GM12878 (cell line): ENCODE measurements at regions not wholly inside any gene's neighbourhood (a gene's known extent, or its start where the extent isn't known, plus 50 kb on each side); places are given as distances from the start of the nearest gene placed in this dataset.

Source experiments
- ATAC-seq: fragments of 200-7000 bp; cut with Tn5 transposase; 3 replicates; pipeline ENCODE4 v1.9.1; 2020; ENCODE audit warnings: mild to moderate bottlenecking, moderate library complexity
- BruUV-seq: library from RNA; stranded (reverse); fragments of 400-500 nt; replicated peaks from 2 replicates; lab custom pipeline; 2021; lab: Mats Ljungman, UMichigan
- CTCF ChIA-PET: fragments of 300-600 bp; sonication (Branson Sonifier 250); formaldehyde crosslinking; extraction: SDS; loops from one replicate; lab custom pipeline; 2021; ENCODE audit warnings: inconsistent platforms; lab: Yijun Ruan, JAX
- POLR2A ChIA-PET: fragments of 350-600 bp; formaldehyde crosslinking; extraction: SDS; loops from one replicate; lab custom pipeline; 2021; ENCODE audit warnings: inconsistent platforms; lab: Charles Lee
- RAD21 ChIA-PET: fragments of 300-600 bp; sonication (Branson Sonifier 250); formaldehyde crosslinking; loops from one replicate; lab custom pipeline; 2023; ENCODE audit warnings: antibody characterized with exemption; ENCODE audit not compliant: unreplicated experiment; lab: Charles Lee
- SMC1A ChIA-PET: fragments of 300-600 bp; sonication (Branson Sonifier 250); formaldehyde crosslinking; loops from one replicate; lab custom pipeline; 2023; ENCODE audit not compliant: unreplicated experiment, uncharacterized antibody; lab: Charles Lee
- DNase-seq: peaks from one replicate; pipeline ENCODE4 v3.0.0-alpha.2; 2011; ENCODE audit warnings: low read depth, low spot score
- FAIRE-seq: peaks from 3 replicates; lab custom pipeline; 2011; peaks lifted over from hg19 to GRCh38; lab: Jason Lieb, UNC
- H2AFZ ChIP-seq: 2 replicates; pipeline ENCODE4 v1.6.0; 2011; ENCODE audit warnings: low read depth, low read length, control low read depth; ENCODE audit not compliant: control insufficient read depth
- H3K27ac ChIP-seq: 2 replicates; pipeline ENCODE4 v1.5.1; 2011; ENCODE audit warnings: control low read depth; ENCODE audit not compliant: control insufficient read depth, insufficient read depth
- H3K27me3 ChIP-seq, 2 experiments: replicated peaks in 1 of 2; 2 replicates each; pipeline versions ENCODE4 v1.6.0 to v1.6.1; 2011; ENCODE audit warnings: low read length in 1 of 2; ENCODE audit not compliant: control insufficient read depth in 2 of 2, insufficient read depth in 2 of 2
- H3K36me3 ChIP-seq, 2 experiments: 2 replicates each; pipeline ENCODE4 v1.5.1; 2011; ENCODE audit warnings: low read length in 1 of 2; ENCODE audit not compliant: control insufficient read depth in 2 of 2, insufficient read depth in 2 of 2
- H3K4me1 ChIP-seq: 2 replicates; pipeline ENCODE4 v1.6.1; 2011; ENCODE audit warnings: mild to moderate bottlenecking, low read length, moderate library complexity, mixed read lengths; ENCODE audit not compliant: control insufficient read depth, insufficient read depth
- H3K4me2 ChIP-seq: 2 replicates; pipeline ENCODE4 v1.6.0; 2011; ENCODE audit warnings: control low read depth; ENCODE audit not compliant: control insufficient read depth, insufficient read depth
- H3K4me3 ChIP-seq: fragments of 200-600 bp; sonication (generic); 2 replicates; pipeline ENCODE4 v1.5.1; 2016
- H3K79me2 ChIP-seq: 2 replicates; pipeline ENCODE4 v1.6.0; 2011; ENCODE audit warnings: low read length; ENCODE audit not compliant: control insufficient read depth, insufficient read depth
- H3K9ac ChIP-seq: 2 replicates; pipeline ENCODE4 v1.8.0; 2011; ENCODE audit warnings: low read length, control low read depth, mixed read lengths; ENCODE audit not compliant: control insufficient read depth, insufficient read depth
- H3K9me3 ChIP-seq: replicated peaks from 3 replicates; pipeline ENCODE4 v1.5.1; 2011; ENCODE audit warnings: mild to moderate bottlenecking, low read length; ENCODE audit not compliant: control insufficient read depth, insufficient read depth
- H4K20me1 ChIP-seq: 2 replicates; pipeline ENCODE4 v1.6.0; 2011; ENCODE audit not compliant: control insufficient read depth, insufficient read depth
- ATF7 ChIP-seq: fragments of 450-650 bp; IDR thresholded peaks from 2 replicates; pipeline ENCODE4 v1.6.1; 2016; ENCODE audit warnings: low read depth, mild to moderate bottlenecking
- BCL11A ChIP-seq: IDR thresholded peaks from 2 replicates; pipeline ENCODE4 v1.6.1; 2011; ENCODE audit warnings: low read depth, low read length
- ETV6 ChIP-seq, 2 experiments: fragments of 450-650 bp in 1 of 2; IDR thresholded peaks in 1 of 2; conservative IDR thresholded peaks in 1 of 2; 2 replicates each; pipeline ENCODE4 v1.6.1; 2014; ENCODE audit warnings: antibody characterized with exemption in 1 of 2, borderline replicate concordance in 1 of 2, low read depth in 1 of 2, mild to moderate bottlenecking in 1 of 2, moderate library complexity in 1 of 2
- MLLT1 ChIP-seq: fragments of 450-650 bp; IDR thresholded peaks from 2 replicates; pipeline ENCODE4 v1.6.1; 2016; ENCODE audit warnings: mild to moderate bottlenecking
- MTA3 ChIP-seq: IDR thresholded peaks from 2 replicates; pipeline ENCODE4 v1.6.1; 2012; ENCODE audit warnings: low read length, inconsistent platforms, borderline replicate concordance
- ZNF24 ChIP-seq: fragments of 450-650 bp; IDR thresholded peaks from 2 replicates; pipeline ENCODE4 v1.6.1; 2017; ENCODE audit warnings: antibody characterized with exemption, mild to moderate bottlenecking
- WGBS: methylation state at CpG from one replicate; pipeline ENCODE4 v1.1.6; 2016; ENCODE audit warnings: low lambda C conversion rate; ENCODE audit not compliant: insufficient replicate concordance, insufficient coverage; ENCODE audit errors: missing lambda C conversion rate; 5-methylcytosine and 5-hydroxymethylcytosine counted together
- in situ Hi-C: fragments of 300-500 bp; cut with MboI; formaldehyde crosslinking; loops from 9 replicates; pipeline ENCODE4 v1.14.3; 2018; ENCODE audit warnings: mixed read lengths
- intact Hi-C: fragments of 100-400 bp; cut with micrococcal nuclease; formaldehyde crosslinking; loops from one replicate; pipeline ENCODE4 v1.14.2; 2022; ENCODE audit not compliant: unreplicated experiment
- TF ChIP-seq, protein P1 (sequence below): IDR thresholded peaks from 2 replicates; pipeline ENCODE4 v1.6.1; 2011; ENCODE audit warnings: borderline replicate concordance, low read depth, mild to moderate bottlenecking, moderate library complexity, low read length; ENCODE audit not compliant: insufficient read depth, poor library complexity, severe bottlenecking

DNA sequence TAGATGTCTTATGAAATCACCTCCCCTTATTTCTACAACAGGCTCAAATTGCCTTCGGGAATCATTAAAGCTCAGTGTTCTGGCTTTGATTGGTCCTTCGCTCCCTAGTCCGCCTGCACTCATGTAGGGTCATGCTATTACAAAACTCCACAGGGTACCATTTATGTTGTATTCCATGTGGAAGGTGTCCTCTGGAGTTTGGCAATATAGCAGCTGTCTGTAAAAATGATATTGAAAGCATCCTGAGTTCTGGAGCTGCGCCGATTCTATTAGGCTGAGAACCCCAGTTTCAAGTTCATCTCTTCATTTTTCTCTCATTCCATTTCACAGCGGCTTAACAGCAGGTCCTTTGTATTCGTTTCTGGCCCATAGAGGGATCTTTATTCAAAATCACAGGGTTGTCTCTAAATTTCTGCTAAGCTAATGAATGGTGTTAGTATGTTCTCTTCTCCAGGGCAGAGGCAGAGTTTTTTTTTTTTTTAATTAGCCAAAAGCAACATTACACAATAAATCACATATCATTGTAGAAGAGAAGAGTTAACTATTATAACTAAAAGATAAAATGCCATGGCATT, 71.9 kb upstream of the TEKT1 start (continued):
- TF ChIP-seq, protein P1, sequence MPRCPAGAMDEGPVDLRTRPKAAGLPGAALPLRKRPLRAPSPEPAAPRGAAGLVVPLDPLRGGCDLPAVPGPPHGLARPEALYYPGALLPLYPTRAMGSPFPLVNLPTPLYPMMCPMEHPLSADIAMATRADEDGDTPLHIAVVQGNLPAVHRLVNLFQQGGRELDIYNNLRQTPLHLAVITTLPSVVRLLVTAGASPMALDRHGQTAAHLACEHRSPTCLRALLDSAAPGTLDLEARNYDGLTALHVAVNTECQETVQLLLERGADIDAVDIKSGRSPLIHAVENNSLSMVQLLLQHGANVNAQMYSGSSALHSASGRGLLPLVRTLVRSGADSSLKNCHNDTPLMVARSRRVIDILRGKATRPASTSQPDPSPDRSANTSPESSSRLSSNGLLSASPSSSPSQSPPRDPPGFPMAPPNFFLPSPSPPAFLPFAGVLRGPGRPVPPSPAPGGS: no peak
- TF ChIP-seq ETV6 (conservative IDR thresholded peaks at IDR 0.05 in 1 of 2, IDR thresholded peaks at IDR 0.05 in 1 of 2; ENCODE audit: borderline replicate concordance in 1 of 2, low read depth in 1 of 2) (no peak), MTA3 (no peak), MLLT1 (no peak)

- Histone ChIP-seq H4K20me1 (no peaks in the 10 kb centered on the region), H3K27me3 (no peaks in the 10 kb centered on the region), H3K9me3 (no peaks in the 10 kb centered on the region), H3K9ac (no peak overlapping the region), H3K36me3 (no peaks in the 10 kb centered on the region), H3K4me3 (no peak overlapping the region), H3K27ac (no peak overlapping the region), H3K4me2 (no peak overlapping the region), H3K4me1 (no peaks in the 10 kb centered on the region), H2AFZ (no peak overlapping the region), H3K79me2 (no peaks in the 10 kb centered on the region)
- WGBS: 33% methylated on average over 5 of the region's 5 CpGs
- FAIRE-seq: no peak
- no peak for ATAC-seq
- ChIA-PET CTCF (interaction anchor here (0.7 to 3.7 kb wide), 6 partner anchors 13 to 114 kb away, joined by 3 to 118 read pairs (median 6); partner anchors contain the start of gene BCL6B), POLR2A (no interaction called here), RAD21 (no interaction called here), SMC1A (interaction anchor here (1.2 to 3.5 kb wide), 2 partner anchors 66 to 95 kb away, joined by 4 to 26 read pairs; no protein-coding TSS in a partner anchor)
- in situ Hi-C loops: no loop called here
- DNase-seq: no peak
- intact Hi-C loops: no loop called here
- TF ChIP-seq BCL11A (no peak), ZNF24 (no peak), ATF7 (no peak)
- BruUV-seq: no TSS peak
These were observed 77.3 kb upstream of the TEKT1 start for GRCh38 chr17:6908807-6909206.
